DMS53 treated with DMSO at 0.1 percent for 48 hours (cell line): ENCODE measurements at regions not wholly inside any gene's neighbourhood (a gene's known extent, or its start where the extent isn't known, plus 50 kb on each side); places are given as distances from the start of the nearest gene placed in this dataset.
"Not testable (repeated sequence)": the region's sequence is repeated elsewhere in the genome, so short reads cannot be mapped to it uniquely, and the experiment has no call there.

Experiments
- DNase-seq: peaks from one replicate; lab custom pipeline; 2025; ENCODE audit not compliant: unreplicated experiment; lab: John Stamatoyannopoulos, UW

- DNase-seq: no peak
These were observed 51.6 kb upstream of the BLTP1 start for GRCh38 chr4:122100508-122100907.

GRCh38 chr4:122099896-122100295 is 52.2 kb upstream of the BLTP1 start:
- DNase-seq: no peak

GRCh38 chr4:122091836-122092405 is 60.2 kb upstream of the BLTP1 start:
- no peak for DNase-seq

- DNase-seq: no peak
These were observed 60.7 kb upstream of the BLTP1 start for GRCh38 chr4:122091397-122091796.

- no peak for DNase-seq
These were observed 61.1 kb upstream of the BLTP1 start for GRCh38 chr4:122090989-122091388.

GRCh38 chr4:122086338-122087065 is 65.6 kb upstream of the BLTP1 start:
- no peak for DNase-seq

GRCh38 chr4:122083989-122084388 is 68.1 kb upstream of the BLTP1 start:
- no peak for DNase-seq

GRCh38 chr4:122083351-122083750 is 68.8 kb upstream of the BLTP1 start:
- DNase-seq: no peak

- no peak for DNase-seq
These were observed 69.5 kb upstream of the BLTP1 start for GRCh38 chr4:122082661-122083060.

GRCh38 chr4:122077653-122078052 is 74.5 kb upstream of the BLTP1 start:
- not testable (repeated sequence) for DNase-seq

GRCh38 chr4:122076835-122077234 is 75.3 kb upstream of the BLTP1 start:
- not testable (repeated sequence) for DNase-seq

- DNase-seq: no peak
These were observed 78.5 kb upstream of the BLTP1 start for GRCh38 chr4:122073615-122074014.

GRCh38 chr4:122065915-122066314 is 86.2 kb upstream of the BLTP1 start:
- DNase-seq: no peak

GRCh38 chr4:122065149-122065548 is 87.0 kb upstream of the BLTP1 start:
- DNase-seq: no peak

GRCh38 chr4:122053186-122053585 is 98.9 kb upstream of the BLTP1 start:
- DNase-seq: no peak

- DNase-seq: no peak
These were observed 99.5 kb upstream of the BLTP1 start for GRCh38 chr4:122052677-122053076.

- no peak for DNase-seq
These were observed 99.0 kb upstream of the TRPC3 start for GRCh38 chr4:122050841-122051240.

- DNase-seq: no peak
These were observed 95.9 kb upstream of the TRPC3 start for GRCh38 chr4:122047456-122048425.

- no peak for DNase-seq
These were observed 94.4 kb upstream of the TRPC3 start for GRCh38 chr4:122046255-122046654.

- DNase-seq: peak; percentile 21
These were observed 93.7 kb upstream of the TRPC3 start for GRCh38 chr4:122045533-122045932.

- DNase-seq: no peak
These were observed 92.6 kb upstream of the TRPC3 start for GRCh38 chr4:122044501-122044900.

- DNase-seq: no peak
These were observed 89.5 kb upstream of the TRPC3 start for GRCh38 chr4:122041312-122041711.
